Heart left ventricle (tissue), 13 donors: ENCODE measurements at regions not wholly inside any gene's neighbourhood (a gene's known extent, or its start where the extent isn't known, plus 50 kb on each side); places are given as distances from the start of the nearest gene placed in this dataset.

Source experiments
- POLR2A ChIP-seq, 2 donors: fragments of 450-650 bp; IDR thresholded peaks; one replicate each; pipeline ENCODE4 v1.6.1; 2017; ENCODE audit warnings: antibody characterized with exemption in 2 of 2, mild to moderate bottlenecking in 2 of 2, moderate library complexity in 2 of 2
- TF ChIP-seq, protein P1 (sequence below), 12 donors: fragments of 200-600 bp; sonication (generic) in 4 of 12; IDR thresholded peaks; one replicate each; pipeline versions ENCODE4 v1.5.0 to v1.8.0; 2018 to 2022; ENCODE audit warnings: antibody characterized with exemption in 12 of 12, mild to moderate bottlenecking in 5 of 12
- donor health status: ischemic (EF 13 %, LVEDD 7.1; RV severe dilation, severe dysfunction).
- donor health status: DM: no; HTN: yes; CAD: no.
- donor health status: DM: no; HTN: no; CAD: no.
- donor health status: ischemic (EF 25% LVEDD 6.9; RV normal size, moderate dysfunction).
- donor health status: ischemic (EF 25% LVEDD 5.7; RV mildly dilated, moderate dysfunction).
- donor health status: ischemic (EF 35%, LVEDD 5.7; RV mildly dilated, moderate dysfunction).
- donor health status: nonischemic (EF 11% LVEDD 7.7; RV severe dilation, severe dysfunction).
- donor health status: DM: yes; HTN: yes; CAD: no.
- donor health status: PGD.
- donor health status: ischemic (EF 29% LVEDD 5.4; RV normal size, mild dysfunction).
- donor health status: nonischemic (EF 23%, LVEDD 6.1; RV moderate dilation, normal function).

DNA sequence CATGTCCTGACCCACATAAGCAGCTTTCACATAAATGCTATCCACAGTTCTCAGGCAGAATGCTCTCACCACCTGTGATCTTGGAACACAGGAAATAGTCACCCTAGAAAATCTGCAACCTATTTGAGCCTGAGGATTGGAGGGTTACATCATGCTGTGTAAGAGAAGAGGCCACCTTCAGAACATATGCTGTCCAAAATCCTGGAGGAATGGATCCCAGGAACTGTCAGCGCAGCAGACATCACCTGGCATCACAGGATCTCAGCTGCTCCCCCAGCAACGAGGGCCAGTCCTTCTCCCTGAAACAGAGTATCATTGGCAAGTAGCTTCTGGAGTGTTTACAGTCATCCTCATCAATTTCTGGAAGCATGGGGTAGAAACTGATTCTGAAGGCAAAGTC, 63.2 kb upstream of the LTA4H start:
- TF ChIP-seq, protein P1, sequence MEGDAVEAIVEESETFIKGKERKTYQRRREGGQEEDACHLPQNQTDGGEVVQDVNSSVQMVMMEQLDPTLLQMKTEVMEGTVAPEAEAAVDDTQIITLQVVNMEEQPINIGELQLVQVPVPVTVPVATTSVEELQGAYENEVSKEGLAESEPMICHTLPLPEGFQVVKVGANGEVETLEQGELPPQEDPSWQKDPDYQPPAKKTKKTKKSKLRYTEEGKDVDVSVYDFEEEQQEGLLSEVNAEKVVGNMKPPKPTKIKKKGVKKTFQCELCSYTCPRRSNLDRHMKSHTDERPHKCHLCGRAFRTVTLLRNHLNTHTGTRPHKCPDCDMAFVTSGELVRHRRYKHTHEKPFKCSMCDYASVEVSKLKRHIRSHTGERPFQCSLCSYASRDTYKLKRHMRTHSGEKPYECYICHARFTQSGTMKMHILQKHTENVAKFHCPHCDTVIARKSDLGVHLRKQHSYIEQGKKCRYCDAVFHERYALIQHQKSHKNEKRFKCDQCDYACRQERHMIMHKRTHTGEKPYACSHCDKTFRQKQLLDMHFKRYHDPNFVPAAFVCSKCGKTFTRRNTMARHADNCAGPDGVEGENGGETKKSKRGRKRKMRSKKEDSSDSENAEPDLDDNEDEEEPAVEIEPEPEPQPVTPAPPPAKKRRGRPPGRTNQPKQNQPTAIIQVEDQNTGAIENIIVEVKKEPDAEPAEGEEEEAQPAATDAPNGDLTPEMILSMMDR (IDR thresholded peaks at IDR 0.05) = no peak
- TF ChIP-seq POLR2A (IDR thresholded peaks at IDR 0.05) = no peak
